ENCODE measurements at regions not wholly inside any gene's neighbourhood (a gene's known extent, or its start where the extent isn't known, plus 50 kb on each side); places are given as distances from the start of the nearest gene placed in this dataset.
"Not testable (repeated sequence)": the region's sequence is repeated elsewhere in the genome, so short reads cannot be mapped to it uniquely, and the experiment has no call there.

DNA sequence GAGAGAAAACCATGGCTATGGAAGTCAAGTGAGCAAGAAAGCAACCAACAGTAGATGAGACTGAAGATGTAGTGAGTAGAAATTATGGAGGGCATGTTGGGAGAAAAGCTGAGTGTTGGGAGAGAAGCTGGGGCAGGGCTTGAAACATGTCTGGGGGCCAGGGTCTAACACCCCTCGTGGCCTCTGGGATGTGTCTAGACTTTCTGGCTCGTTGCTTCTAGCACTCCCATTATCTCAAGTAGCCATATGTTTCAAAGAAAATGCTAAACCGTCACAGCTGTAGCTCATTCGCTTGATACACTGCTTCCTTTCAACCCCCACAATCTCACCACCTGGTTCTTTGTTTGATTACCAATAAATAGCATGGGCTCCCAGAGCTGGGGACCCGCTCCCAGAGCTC lies 83.8 kb upstream of the BCHE start:
- Histone ChIP-seq H3K9me3 (ENCODE audit: control insufficient read depth in 5 of 5, low read length in 5 of 5) (peaks cover 0 to 5% (median 0%) of the 10 kb centered on the region in 5 donors), H3K4me1 (ENCODE audit: control insufficient read depth in 5 of 5, insufficient read depth in 5 of 5, low read length in 5 of 5) (no peaks in the 10 kb centered on the region), H3K27ac (ENCODE audit: low read depth, low read length) (no peak overlapping the region), H3K27me3 (ENCODE audit: control insufficient read depth in 5 of 5, insufficient read depth in 4 of 5, low read length in 5 of 5) (no peaks in the 10 kb centered on the region), H3K4me3 (ENCODE audit: low read depth in 1 of 5, low read length in 5 of 5) (no peak overlapping the region), H3K9ac (ENCODE audit: low read length in 5 of 5) (no peak overlapping the region), H3K36me3 (ENCODE audit: control insufficient read depth in 5 of 5, insufficient read depth in 5 of 5, low read length in 5 of 5) (no peaks in the 10 kb centered on the region)

GRCh38 chr3:165919284-165919683 lies 82.1 kb upstream of the BCHE start:
- H3K27me3 ChIP-seq (ENCODE audit: control insufficient read depth in 5 of 5, insufficient read depth in 4 of 5, low read length in 5 of 5), result no peaks in the 10 kb centered on the region
- H3K4me1 ChIP-seq (ENCODE audit: control insufficient read depth in 5 of 5, insufficient read depth in 5 of 5, low read length in 5 of 5), result no peaks in the 10 kb centered on the region
- H3K9me3 ChIP-seq (ENCODE audit: control insufficient read depth in 5 of 5, low read length in 5 of 5), result peaks cover 0 to 6% (median 0%) of the 10 kb centered on the region in 5 donors
- no peak overlapping the region for H3K27ac ChIP-seq (ENCODE audit: low read depth, low read length)
- H3K4me3 ChIP-seq (ENCODE audit: low read depth in 1 of 5, low read length in 5 of 5), result no peak overlapping the region
- no peak overlapping the region for H3K9ac ChIP-seq (ENCODE audit: low read length in 5 of 5)
- no peaks in the 10 kb centered on the region for H3K36me3 ChIP-seq (ENCODE audit: control insufficient read depth in 5 of 5, insufficient read depth in 5 of 5, low read length in 5 of 5)

- Histone ChIP-seq H3K4me3 (ENCODE audit: low read depth in 1 of 5, low read length in 5 of 5) (no peak overlapping the region), H3K36me3 (ENCODE audit: control insufficient read depth in 5 of 5, insufficient read depth in 5 of 5, low read length in 5 of 5) (no peaks in the 10 kb centered on the region), H3K9ac (ENCODE audit: low read length in 5 of 5) (no peak overlapping the region), H3K4me1 (ENCODE audit: control insufficient read depth in 5 of 5, insufficient read depth in 5 of 5, low read length in 5 of 5) (no peaks in the 10 kb centered on the region), H3K27ac (ENCODE audit: low read depth, low read length) (no peak overlapping the region), H3K27me3 (ENCODE audit: control insufficient read depth in 5 of 5, insufficient read depth in 4 of 5, low read length in 5 of 5) (no peaks in the 10 kb centered on the region), H3K9me3 (ENCODE audit: control insufficient read depth in 5 of 5, low read length in 5 of 5) (peaks cover 0 to 6% (median 0%) of the 10 kb centered on the region in 5 donors)
Observed at GRCh38 chr3:165918657-165918979, 81.4 kb upstream of the BCHE start.

DNA sequence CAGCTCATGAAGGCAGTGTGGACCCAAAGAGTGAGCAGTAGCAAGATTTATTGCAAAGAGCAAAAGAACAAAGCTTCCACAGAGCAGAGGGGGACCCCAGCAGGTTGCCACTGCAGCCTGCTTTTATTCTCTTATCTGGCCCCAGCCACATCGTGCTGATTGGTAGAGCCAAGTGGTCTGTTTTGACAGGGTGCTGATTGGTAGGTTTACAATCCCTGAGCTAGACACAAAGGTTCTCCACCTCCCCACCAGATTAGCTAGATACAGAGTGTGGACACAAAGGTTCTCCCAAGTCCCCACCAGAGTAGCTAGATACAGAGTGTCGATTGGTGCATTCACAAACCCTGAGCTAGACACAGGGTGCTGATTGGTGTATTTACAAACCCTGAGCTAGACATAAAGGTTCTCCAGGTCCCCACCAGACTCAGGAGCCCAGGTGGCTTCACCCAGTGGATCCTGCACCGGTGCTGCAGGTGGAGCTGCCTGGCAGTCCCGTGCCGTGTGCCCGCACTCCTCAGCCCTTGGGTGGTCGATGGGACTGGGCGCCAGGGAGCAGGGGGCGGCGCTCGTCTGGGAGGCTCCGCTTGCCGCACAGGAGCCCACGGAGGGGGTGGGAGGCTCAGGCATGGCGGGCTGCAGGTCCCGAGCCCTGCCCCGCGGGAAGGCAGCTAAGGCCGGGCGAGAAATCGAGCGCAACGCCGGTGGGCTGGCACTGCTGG lies 80.9 kb upstream of the BCHE start:
- not testable (repeated sequence) for H3K27me3 ChIP-seq (ENCODE audit: control insufficient read depth in 5 of 5, insufficient read depth in 4 of 5, low read length in 5 of 5); H3K4me3 ChIP-seq (ENCODE audit: low read depth in 1 of 5, low read length in 5 of 5); H3K27ac ChIP-seq (ENCODE audit: low read depth, low read length); H3K9ac ChIP-seq (ENCODE audit: low read length in 5 of 5); H3K9me3 ChIP-seq (ENCODE audit: control insufficient read depth in 5 of 5, low read length in 5 of 5); H3K4me1 ChIP-seq (ENCODE audit: control insufficient read depth in 5 of 5, insufficient read depth in 5 of 5, low read length in 5 of 5); H3K36me3 ChIP-seq (ENCODE audit: control insufficient read depth in 5 of 5, insufficient read depth in 5 of 5, low read length in 5 of 5)

DNA sequence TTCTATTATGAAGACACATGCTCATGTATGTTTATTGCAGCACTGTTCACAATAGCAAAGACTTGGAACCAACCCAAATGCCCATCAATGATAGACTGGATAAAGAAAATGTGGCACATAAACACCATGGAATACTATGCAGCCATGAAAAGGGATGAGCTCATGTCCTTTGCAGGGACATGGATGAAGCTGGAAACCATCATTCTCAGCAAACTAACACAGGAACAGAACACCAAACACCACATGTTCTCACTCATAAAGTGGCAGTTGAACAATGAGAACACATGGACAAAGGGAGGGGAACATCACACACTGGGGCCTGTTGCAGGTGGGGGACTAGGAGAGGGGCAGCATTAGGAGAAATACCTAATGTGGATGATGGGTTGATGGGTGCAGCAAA lies 77.9 kb upstream of the BCHE start:
- not testable (repeated sequence) for H3K36me3 ChIP-seq (ENCODE audit: control insufficient read depth in 5 of 5, insufficient read depth in 5 of 5, low read length in 5 of 5); H3K9me3 ChIP-seq (ENCODE audit: control insufficient read depth in 5 of 5, low read length in 5 of 5); H3K27ac ChIP-seq (ENCODE audit: low read depth, low read length); H3K27me3 ChIP-seq (ENCODE audit: control insufficient read depth in 5 of 5, insufficient read depth in 4 of 5, low read length in 5 of 5); H3K4me1 ChIP-seq (ENCODE audit: control insufficient read depth in 5 of 5, insufficient read depth in 5 of 5, low read length in 5 of 5); H3K9ac ChIP-seq (ENCODE audit: low read length in 5 of 5); H3K4me3 ChIP-seq (ENCODE audit: low read depth in 1 of 5, low read length in 5 of 5)

GRCh38 chr3:165903885-165904630 lies 66.8 kb upstream of the BCHE start:
- H3K36me3 ChIP-seq (ENCODE audit: control insufficient read depth in 5 of 5, insufficient read depth in 5 of 5, low read length in 5 of 5), result no peaks in the 10 kb centered on the region
- no peak overlapping the region for H3K9ac ChIP-seq (ENCODE audit: low read length in 5 of 5)
- peaks cover 0 to 2% (median 0%) of the 10 kb centered on the region in 5 donors for H3K9me3 ChIP-seq (ENCODE audit: control insufficient read depth in 5 of 5, low read length in 5 of 5)

DNA sequence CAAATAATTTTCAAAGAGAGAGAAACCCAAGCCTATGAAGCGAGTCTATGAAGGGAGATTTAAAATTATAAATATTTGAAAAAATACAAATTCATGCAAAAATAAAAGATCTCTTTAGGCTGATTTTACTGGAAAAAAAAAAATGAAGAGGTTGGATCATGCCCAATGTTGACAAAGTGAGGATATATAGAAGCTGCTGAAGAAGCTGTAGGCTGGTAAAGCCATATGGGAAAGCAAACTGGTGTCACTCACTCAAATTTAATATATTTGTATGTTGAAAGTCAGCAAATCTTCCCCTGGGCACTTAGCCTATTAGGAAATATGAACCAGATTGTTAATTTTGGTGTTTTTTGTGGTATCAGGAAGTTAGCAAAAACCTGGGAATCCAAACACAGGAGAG lies 61.8 kb upstream of the BCHE start:
- Histone ChIP-seq H3K36me3 (ENCODE audit: control insufficient read depth in 5 of 5, insufficient read depth in 5 of 5, low read length in 5 of 5) (no peaks in the 10 kb centered on the region), H3K4me3 (ENCODE audit: low read depth in 1 of 5, low read length in 5 of 5) (no peak overlapping the region), H3K4me1 (ENCODE audit: control insufficient read depth in 5 of 5, insufficient read depth in 5 of 5, low read length in 5 of 5) (no peaks in the 10 kb centered on the region), H3K27me3 (ENCODE audit: control insufficient read depth in 5 of 5, insufficient read depth in 4 of 5, low read length in 5 of 5) (no peaks in the 10 kb centered on the region), H3K27ac (ENCODE audit: low read depth, low read length) (no peak overlapping the region), H3K9me3 (ENCODE audit: control insufficient read depth in 5 of 5, low read length in 5 of 5) (peaks cover 0 to 2% (median 0%) of the 10 kb centered on the region in 5 donors), H3K9ac (ENCODE audit: low read length in 5 of 5) (no peak overlapping the region)

More at GRCh38 chr3:165903885-165904630, 66.8 kb upstream of the BCHE start:
- no peaks in the 10 kb centered on the region for H3K4me1 ChIP-seq (ENCODE audit: control insufficient read depth in 5 of 5, insufficient read depth in 5 of 5, low read length in 5 of 5)
- H3K27ac ChIP-seq (ENCODE audit: low read depth, low read length), result no peak overlapping the region
- H3K4me3 ChIP-seq (ENCODE audit: low read depth in 1 of 5, low read length in 5 of 5), result no peak overlapping the region
- no peaks in the 10 kb centered on the region for H3K27me3 ChIP-seq (ENCODE audit: control insufficient read depth in 5 of 5, insufficient read depth in 4 of 5, low read length in 5 of 5)

- H3K4me1 ChIP-seq (ENCODE audit: control insufficient read depth in 5 of 5, insufficient read depth in 5 of 5, low read length in 5 of 5), result no peaks in the 10 kb centered on the region
- no peak overlapping the region for H3K9ac ChIP-seq (ENCODE audit: low read length in 5 of 5)
- no peaks in the 10 kb centered on the region for H3K36me3 ChIP-seq (ENCODE audit: control insufficient read depth in 5 of 5, insufficient read depth in 5 of 5, low read length in 5 of 5)
- no peak overlapping the region for H3K4me3 ChIP-seq (ENCODE audit: low read depth in 1 of 5, low read length in 5 of 5)
- H3K27ac ChIP-seq (ENCODE audit: low read depth, low read length), result no peak overlapping the region
- no peaks in the 10 kb centered on the region for H3K27me3 ChIP-seq (ENCODE audit: control insufficient read depth in 5 of 5, insufficient read depth in 4 of 5, low read length in 5 of 5)
- H3K9me3 ChIP-seq (ENCODE audit: control insufficient read depth in 5 of 5, low read length in 5 of 5), result no peaks in the 10 kb centered on the region
Observed at GRCh38 chr3:165897137-165897536, 59.9 kb upstream of the BCHE start.

DNA sequence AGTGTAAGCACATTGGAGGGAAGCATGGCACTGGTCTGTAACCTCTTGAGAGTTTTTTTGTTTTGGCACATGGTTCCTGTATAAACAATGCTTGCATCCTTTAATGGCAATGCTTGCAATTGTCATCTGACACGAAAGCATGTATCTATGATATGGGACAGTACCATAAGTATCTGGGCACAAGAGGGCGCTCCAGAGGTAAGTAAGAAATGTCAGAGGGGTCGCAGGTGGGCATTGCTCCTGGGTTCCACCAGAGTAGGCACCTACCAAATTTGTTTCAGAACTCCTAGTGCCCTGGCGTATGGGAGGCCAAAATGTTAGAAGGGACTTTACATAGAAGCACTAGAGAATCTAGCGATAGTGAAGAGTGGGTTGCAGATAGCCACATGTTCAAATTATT lies 58.7 kb upstream of the BCHE start:
- Histone ChIP-seq H3K9ac (ENCODE audit: low read length in 5 of 5) (no peak overlapping the region), H3K27ac (ENCODE audit: low read depth, low read length) (no peak overlapping the region), H3K4me1 (ENCODE audit: control insufficient read depth in 5 of 5, insufficient read depth in 5 of 5, low read length in 5 of 5) (no peaks in the 10 kb centered on the region), H3K36me3 (ENCODE audit: control insufficient read depth in 5 of 5, insufficient read depth in 5 of 5, low read length in 5 of 5) (no peaks in the 10 kb centered on the region), H3K4me3 (ENCODE audit: low read depth in 1 of 5, low read length in 5 of 5) (no peak overlapping the region), H3K9me3 (ENCODE audit: control insufficient read depth in 5 of 5, low read length in 5 of 5) (no peaks in the 10 kb centered on the region), H3K27me3 (ENCODE audit: control insufficient read depth in 5 of 5, insufficient read depth in 4 of 5, low read length in 5 of 5) (no peaks in the 10 kb centered on the region)

DNA sequence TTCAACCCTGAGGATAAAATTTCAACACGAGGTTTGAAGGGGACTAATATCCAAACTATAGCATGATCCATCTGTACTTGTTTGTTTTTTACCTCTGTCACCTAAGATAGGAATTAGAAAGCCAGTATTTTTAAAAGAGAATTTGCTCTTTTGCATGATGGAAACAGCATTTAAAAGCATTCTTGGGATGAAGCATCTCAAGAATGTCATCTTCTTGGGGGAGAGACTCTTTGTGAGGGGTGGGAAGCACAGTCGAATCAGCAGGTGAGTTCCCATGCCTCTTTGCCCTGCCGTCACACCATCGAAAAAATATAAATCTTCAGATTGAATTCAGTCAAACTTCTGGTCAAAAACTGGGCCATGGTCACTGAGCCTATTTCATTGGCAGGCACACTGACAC lies 55.3 kb upstream of the BCHE start:
- Histone ChIP-seq H3K4me3 (ENCODE audit: low read depth in 1 of 5, low read length in 5 of 5) (no peak overlapping the region), H3K27me3 (ENCODE audit: control insufficient read depth in 5 of 5, insufficient read depth in 4 of 5, low read length in 5 of 5) (no peaks in the 10 kb centered on the region), H3K27ac (ENCODE audit: low read depth, low read length) (no peak overlapping the region), H3K9me3 (ENCODE audit: control insufficient read depth in 5 of 5, low read length in 5 of 5) (no peaks in the 10 kb centered on the region), H3K36me3 (ENCODE audit: control insufficient read depth in 5 of 5, insufficient read depth in 5 of 5, low read length in 5 of 5) (no peaks in the 10 kb centered on the region), H3K4me1 (ENCODE audit: control insufficient read depth in 5 of 5, insufficient read depth in 5 of 5, low read length in 5 of 5) (no peaks in the 10 kb centered on the region), H3K9ac (ENCODE audit: low read length in 5 of 5) (no peak overlapping the region)
